ENCODE measurements at regions not wholly inside any gene's neighbourhood (a gene's known extent, or its start where the extent isn't known, plus 50 kb on each side); places are given as distances from the start of the nearest gene placed in this dataset.
A peak's percentile ranks its signal among the peaks of the same experiment; 100 is the strongest.

GRCh38 chr3:22040150-22040549 lies 289.1 kb upstream of the ZNF385D start:
- no peak overlapping the region for H3K4me3 ChIP-seq (ENCODE audit: low read depth, low read length)
- ChIA-PET POLR2A (no interaction called here), CTCF (no interaction called here)
- TF ChIP-seq CTCF (IDR thresholded peaks at IDR 0.05; ENCODE audit: insufficient read depth, low read length, missing control alignments) = no peak
- DNase-seq (ENCODE audit: low read depth, low spot score) = no peak

- H3K4me3 ChIP-seq (ENCODE audit: low read depth, low read length) = no peak overlapping the region
- ChIA-PET POLR2A (no interaction called here), CTCF (no interaction called here)
- DNase-seq (ENCODE audit: low read depth, low spot score) = no peak
- no peak for TF ChIP-seq CTCF (IDR thresholded peaks at IDR 0.05; ENCODE audit: insufficient read depth, low read length, missing control alignments)
Measured at GRCh38 chr3:22045882-22046281, 294.9 kb upstream of the ZNF385D start.

- POLR2A ChIA-PET = no interaction called here
- no peak for TF ChIP-seq CTCF (IDR thresholded peaks at IDR 0.05; ENCODE audit: insufficient read depth, low read length, missing control alignments)
- CTCF ChIA-PET = no interaction called here
- H3K4me3 ChIP-seq (ENCODE audit: low read depth, low read length) = no peak overlapping the region
- no peak for DNase-seq (ENCODE audit: low read depth, low spot score)
Measured at GRCh38 chr3:22063500-22063899, 312.5 kb upstream of the ZNF385D start.

- ChIA-PET POLR2A (no interaction called here), CTCF (no interaction called here)
- no peak overlapping the region for H3K4me3 ChIP-seq (ENCODE audit: low read depth, low read length)
- DNase-seq (ENCODE audit: low read depth, low spot score) = no peak
- no peak for TF ChIP-seq CTCF (IDR thresholded peaks at IDR 0.05; ENCODE audit: insufficient read depth, low read length, missing control alignments)
Measured at GRCh38 chr3:22068619-22069018, 317.6 kb upstream of the ZNF385D start.

- ChIA-PET CTCF (interaction anchor here (1.0 to 1.4 kb wide), 3 partner anchors 25 to 872 kb away, joined by 3 to 4 read pairs (median 3); no protein-coding TSS in a partner anchor), POLR2A (no interaction called here)
Measured at GRCh38 chr3:22088204-22088603, 337.2 kb upstream of the ZNF385D start.

GRCh38 chr3:22089284-22089683 lies 338.3 kb upstream of the ZNF385D start:
- CTCF ChIA-PET = interaction anchor here (1.0 to 1.5 kb wide), 5 partner anchors 9 to 871 kb away, joined by 3 to 6 read pairs (median 3); no protein-coding TSS in a partner anchor
- DNase-seq (ENCODE audit: low read depth, low spot score) = no peak
- peak; percentile 7 for TF ChIP-seq CTCF (IDR thresholded peaks at IDR 0.05; ENCODE audit: insufficient read depth, low read length, missing control alignments)
- POLR2A ChIA-PET = no interaction called here
- H3K4me3 ChIP-seq (ENCODE audit: low read depth, low read length) = no peak overlapping the region

More at GRCh38 chr3:22088204-22088603, 337.2 kb upstream of the ZNF385D start:
- DNase-seq (ENCODE audit: low read depth, low spot score) = no peak
- no peak for TF ChIP-seq CTCF (IDR thresholded peaks at IDR 0.05; ENCODE audit: insufficient read depth, low read length, missing control alignments)
- H3K4me3 ChIP-seq (ENCODE audit: low read depth, low read length) = no peak overlapping the region
